T-cell (primary cell): ENCODE measurements at regions not wholly inside any gene's neighbourhood (a gene's known extent, or its start where the extent isn't known, plus 50 kb on each side); places are given as distances from the start of the nearest gene placed in this dataset.
A peak's percentile ranks its signal among the peaks of the same experiment; 100 is the strongest.

Experiments
- ATAC-seq, 4 experiments: fragments of 200-7000 bp in 3 of 4; fragments of 150-1000 bp in 1 of 4; cut with Tn5 transposase; replicated peaks in 1 of 4; 1 replicate in 3 of 4; 2 replicates in 1 of 4; pipeline ENCODE4 v1.10.0; 2021; ENCODE audit warnings: moderate library complexity in 3 of 4, mild to moderate bottlenecking in 2 of 4, moderate number of reproducible peaks in 1 of 4
- CTCF ChIA-PET, 2 donors: fragments of 300-600 bp; sonication (Branson Sonifier 250); formaldehyde crosslinking; loops; one replicate each; lab custom pipeline; 2022; ENCODE audit warnings: antibody characterized with exemption in 2 of 2; lab: Charles Lee
- POLR2A ChIA-PET, 2 donors: fragments of 300-600 bp; sonication (Branson Sonifier 250); formaldehyde crosslinking; loops; one replicate each; lab custom pipeline; 2022; ENCODE audit warnings: antibody characterized with exemption in 2 of 2; lab: Charles Lee
- DNase-seq, 35 experiments: peaks; one replicate each; pipeline versions ENCODE4 v3.0.0 to v3.0.0-alpha.2; 2013 to 2023
- H3K27ac ChIP-seq: one replicate; pipeline ENCODE4 v1.5.1; 2013; ENCODE audit warnings: low read length
- H3K27me3 ChIP-seq, 2 experiments: replicated peaks in 1 of 2; 1 replicate in 1 of 2; 2 replicates in 1 of 2; pipeline versions ENCODE4 v1.6.1 to v1.7.0; 2013; ENCODE audit warnings: low read length in 1 of 2, mixed read lengths in 1 of 2; ENCODE audit not compliant: control insufficient read depth in 2 of 2, insufficient read depth in 2 of 2; ENCODE audit errors: extremely low read depth in 1 of 2
- H3K36me3 ChIP-seq, 2 donors: 1 replicate in 1 of 2; 2 replicates in 1 of 2; pipeline versions ENCODE4 v1.6.1 to v1.7.0; 2013; ENCODE audit warnings: low read length in 1 of 2; ENCODE audit not compliant: control insufficient read depth in 2 of 2, insufficient read depth in 1 of 2; ENCODE audit errors: extremely low read depth in 1 of 2
- H3K4me1 ChIP-seq, 2 experiments: 1 replicate in 1 of 2; 2 replicates in 1 of 2; pipeline versions ENCODE4 v1.6.1 to v1.7.0; 2013; ENCODE audit warnings: low read length in 2 of 2, mixed read lengths in 1 of 2; ENCODE audit not compliant: insufficient read depth in 2 of 2, control insufficient read depth in 1 of 2; ENCODE audit errors: extremely low read depth in 1 of 2
- H3K4me3 ChIP-seq, 2 donors: 1 replicate in 1 of 2; 2 replicates in 1 of 2; pipeline versions ENCODE4 v1.5.1 to v1.7.0; 2013; ENCODE audit warnings: mild to moderate bottlenecking in 2 of 2, low read length in 1 of 2, moderate library complexity in 1 of 2; ENCODE audit not compliant: control insufficient read depth in 1 of 2; ENCODE audit errors: extremely low read depth in 1 of 2
- H3K9me3 ChIP-seq: 2 replicates; pipeline ENCODE4 v1.7.0; 2013
- H3K27ac Mint-ChIP-seq, 2 donors: one replicate each; pipeline ENCODE4 v1.8.0; 2020 to 2021; ENCODE audit warnings: mild to moderate bottlenecking in 2 of 2, mixed read lengths in 2 of 2
- H3K27me3 Mint-ChIP-seq, 2 donors: one replicate each; pipeline ENCODE4 v1.8.0; 2021 to 2022; ENCODE audit warnings: mixed read lengths in 2 of 2
- H3K36me3 Mint-ChIP-seq: one replicate; pipeline ENCODE4 v1.8.0; 2021; ENCODE audit warnings: mixed read lengths
- H3K4me1 Mint-ChIP-seq, 3 donors: one replicate each; pipeline ENCODE4 v1.8.0; 2020 to 2022; ENCODE audit warnings: mixed read lengths in 3 of 3, mild to moderate bottlenecking in 1 of 3
- H3K4me3 Mint-ChIP-seq, 3 donors: one replicate each; pipeline ENCODE4 v1.8.0; 2020 to 2022; ENCODE audit warnings: mild to moderate bottlenecking in 3 of 3, mixed read lengths in 3 of 3, moderate library complexity in 3 of 3
- H3K9me3 Mint-ChIP-seq, 3 donors: one replicate each; pipeline ENCODE4 v1.8.0; 2020 to 2022; ENCODE audit warnings: mixed read lengths in 3 of 3
- WGBS: methylation state at CpG from one replicate; pipeline ENCODE4 v1.1.5; 2013; ENCODE audit warnings: missing lambda C conversion rate; ENCODE audit not compliant: insufficient coverage; 5-methylcytosine and 5-hydroxymethylcytosine counted together

GRCh38 chr15:31175484-31175883, 74.0 kb upstream of the TRPM1 start:
- no peak overlapping the region for H3K27ac ChIP-seq
- Mint-ChIP-seq H3K27ac (no peak overlapping the region), H3K36me3 (peaks cover 4% of the 10 kb centered on the region), H3K4me3 (no peak overlapping the region), H3K4me1 (peaks cover 17 to 24% (median 19%) of the 10 kb centered on the region in 3 donors), H3K9me3 (peaks cover 0 to 5% (median 2%) of the 10 kb centered on the region in 3 donors), H3K27me3 (no peaks in the 10 kb centered on the region)
- DNase-seq, result no peak
- ATAC-seq, result no peak
- no peaks in the 10 kb centered on the region for H3K27me3 ChIP-seq
- no peaks in the 10 kb centered on the region for H3K9me3 ChIP-seq
- CTCF ChIA-PET, result no interaction called here
- peaks cover 2 to 24% of the 10 kb centered on the region in 2 experiments for H3K4me1 ChIP-seq
- 97% methylated on average over 7 of the region's 9 CpGs for WGBS
- H3K4me3 ChIP-seq, result no peak overlapping the region
- no peaks in the 10 kb centered on the region for H3K36me3 ChIP-seq
- POLR2A ChIA-PET, result no interaction called here

GRCh38 chr15:31177951-31178350, 76.4 kb upstream of the TRPM1 start:
- Mint-ChIP-seq H3K27ac (no peak overlapping the region), H3K27me3 (no peaks in the 10 kb centered on the region), H3K9me3 (peaks cover 0 to 16% (median 10%) of the 10 kb centered on the region in 3 donors), H3K4me1 (peaks cover 17 to 24% (median 19%) of the 10 kb centered on the region in 3 donors), H3K4me3 (no peak overlapping the region), H3K36me3 (peaks cover 5% of the 10 kb centered on the region)
- ChIA-PET POLR2A (no interaction called here), CTCF (no interaction called here)
- Histone ChIP-seq H3K4me1 (peaks cover 2 to 24% of the 10 kb centered on the region in 2 experiments), H3K27ac (no peak overlapping the region), H3K9me3 (peaks cover 2% of the 10 kb centered on the region), H3K4me3 (no peak overlapping the region), H3K27me3 (no peaks in the 10 kb centered on the region), H3K36me3 (no peaks in the 10 kb centered on the region)
- no peak for DNase-seq
- no peak for ATAC-seq
- 100% methylated on average over 1 of the region's 5 CpGs for WGBS

GRCh38 chr15:31178705-31179104, 77.2 kb upstream of the TRPM1 start:
- H3K36me3 ChIP-seq, result no peaks in the 10 kb centered on the region
- no peak overlapping the region for H3K4me3 ChIP-seq
- ATAC-seq, result no peak
- H3K9me3 ChIP-seq, result peaks cover 2% of the 10 kb centered on the region
- 13% methylated on average over 1 of the region's 5 CpGs for WGBS
- H3K27ac ChIP-seq, result no peak overlapping the region
- peaks cover 17 to 24% (median 19%) of the 10 kb centered on the region in 3 donors for H3K4me1 Mint-ChIP-seq
- peaks cover 5% of the 10 kb centered on the region for H3K36me3 Mint-ChIP-seq
- ChIA-PET CTCF (no interaction called here), POLR2A (no interaction called here)
- no peaks in the 10 kb centered on the region for H3K27me3 Mint-ChIP-seq
- H3K4me1 ChIP-seq, result peaks cover 2 to 24% of the 10 kb centered on the region in 2 experiments
- peak overlapping the region; percentile 59 to 71 for H3K27ac Mint-ChIP-seq
- H3K4me3 Mint-ChIP-seq, result no peak overlapping the region
- H3K27me3 ChIP-seq, result no peaks in the 10 kb centered on the region
- no peak for DNase-seq
- H3K9me3 Mint-ChIP-seq, result peaks cover 0 to 16% (median 13%) of the 10 kb centered on the region in 3 donors

GRCh38 chr15:31179693-31180092, 78.2 kb upstream of the TRPM1 start:
- Histone ChIP-seq H3K9me3 (peaks cover 2% of the 10 kb centered on the region), H3K36me3 (no peaks in the 10 kb centered on the region), H3K27ac (peak overlapping the region; percentile 45), H3K27me3 (no peaks in the 10 kb centered on the region), H3K4me1 (peaks cover 2 to 24% of the 10 kb centered on the region in 2 experiments), H3K4me3 (no peak overlapping the region)
- Mint-ChIP-seq H3K36me3 (peaks cover 5% of the 10 kb centered on the region), H3K27me3 (no peaks in the 10 kb centered on the region), H3K27ac (peak overlapping the region; percentile 80 to 84), H3K4me1 (peaks cover 17 to 24% (median 19%) of the 10 kb centered on the region in 3 donors), H3K9me3 (peaks cover 0 to 16% (median 13%) of the 10 kb centered on the region in 3 donors), H3K4me3 (peak overlapping the region in 2 of 3 donors; percentile 25 to 33)
- DNase-seq (peak in 1 of 35 experiments; percentile 27), ATAC-seq (peak in 1 of 4 experiments; percentile 42)
- POLR2A ChIA-PET, result no interaction called here
- CTCF ChIA-PET, result no interaction called here

- POLR2A ChIA-PET, result no interaction called here
- peaks cover 0 to 3% of the 10 kb centered on the region in 2 experiments for H3K4me1 ChIP-seq
- peaks cover 0 to 4% (median 2%) of the 10 kb centered on the region in 3 donors for H3K4me1 Mint-ChIP-seq
- WGBS, result 96% methylated on average over 5 of the region's 10 CpGs
- no peak overlapping the region for H3K27ac Mint-ChIP-seq
- H3K27ac ChIP-seq, result no peak overlapping the region
- H3K27me3 Mint-ChIP-seq, result no peaks in the 10 kb centered on the region
- H3K9me3 ChIP-seq, result no peaks in the 10 kb centered on the region
- DNase-seq (no peak), ATAC-seq (no peak)
- no peak overlapping the region for H3K4me3 Mint-ChIP-seq
- no peak overlapping the region for H3K4me3 ChIP-seq
- no peaks in the 10 kb centered on the region for H3K36me3 Mint-ChIP-seq
- no peaks in the 10 kb centered on the region for H3K36me3 ChIP-seq
- peaks cover 0 to 3% of the 10 kb centered on the region in 2 experiments for H3K27me3 ChIP-seq
- peaks cover 6 to 16% (median 13%) of the 10 kb centered on the region in 3 donors for H3K9me3 Mint-ChIP-seq
- CTCF ChIA-PET, result interaction anchor here in 1 of 2 donors (0.5 kb wide), 1 partner anchor 37 kb away, joined by 4 read pairs; no protein-coding TSS in a partner anchor
These were observed 91.8 kb upstream of the TRPM1 start for GRCh38 chr15:31193291-31193690.

- CTCF ChIA-PET, result no interaction called here
- no peak overlapping the region for H3K4me3 Mint-ChIP-seq
- H3K9me3 Mint-ChIP-seq, result no peaks in the 10 kb centered on the region
- H3K4me1 ChIP-seq, result peaks cover 0 to 8% of the 10 kb centered on the region in 2 experiments
- no CpG with 5 or more reads among the region's 2 CpGs for WGBS
- H3K36me3 Mint-ChIP-seq, result no peaks in the 10 kb centered on the region
- H3K4me1 Mint-ChIP-seq, result peaks cover 6 to 10% (median 7%) of the 10 kb centered on the region in 3 donors
- H3K9me3 ChIP-seq, result no peaks in the 10 kb centered on the region
- no peaks in the 10 kb centered on the region for H3K36me3 ChIP-seq
- H3K27me3 ChIP-seq, result peaks cover 0 to 3% of the 10 kb centered on the region in 2 experiments
- no peak overlapping the region for H3K4me3 ChIP-seq
- no peak for DNase-seq
- ATAC-seq, result no peak
- H3K27ac ChIP-seq, result no peak overlapping the region
- POLR2A ChIA-PET, result no interaction called here
- H3K27me3 Mint-ChIP-seq, result no peaks in the 10 kb centered on the region
- no peak overlapping the region for H3K27ac Mint-ChIP-seq
These were observed 94.3 kb upstream of the TRPM1 start for GRCh38 chr15:31195871-31196270.
